ENCODE measurements at regions not wholly inside any gene's neighbourhood (a gene's known extent, or its start where the extent isn't known, plus 50 kb on each side); places are given as distances from the start of the nearest gene placed in this dataset.
"Not testable (repeated sequence)": the region's sequence is repeated elsewhere in the genome, so short reads cannot be mapped to it uniquely, and the experiment has no call there.

- not testable (repeated sequence) for TF ChIP-seq CHD2 (IDR thresholded peaks at IDR 0.05; ENCODE audit: low read length); CTCF (IDR thresholded peaks at IDR 0.05; ENCODE audit: control extremely low read depth in 1 of 3, insufficient read depth in 1 of 3, low read depth in 1 of 3, low read length in 3 of 3); KDM5A (IDR thresholded peaks at IDR 0.05; ENCODE audit: low read length)
Observed at GRCh38 chr2:208687720-208688119, 281.1 kb downstream of the PTH2R start.
